ENCODE measurements at regions not wholly inside any gene's neighbourhood (a gene's known extent, or its start where the extent isn't known, plus 50 kb on each side); places are given as distances from the start of the nearest gene placed in this dataset.

- no peak for TF ChIP-seq EP300 (IDR thresholded peaks at IDR 0.05)
- no peak for TF ChIP-seq CTCF (IDR thresholded peaks at IDR 0.05)
These were observed 170.7 kb upstream of the SLC7A11 start for GRCh38 chr4:138412847-138413246.
